Left ventricle myocardium inferior (tissue), 1 donor: ENCODE measurements at regions not wholly inside any gene's neighbourhood (a gene's known extent, or its start where the extent isn't known, plus 50 kb on each side); places are given as distances from the start of the nearest gene placed in this dataset.
A peak's percentile ranks its signal among the peaks of the same experiment; 100 is the strongest.

Experiments
- DNase-seq: peaks from one replicate; pipeline ENCODE4 v3.0.0-alpha.2; 2020
- H3K27ac ChIP-seq: fragments of 200-600 bp; replicated peaks from 2 replicates; pipeline ENCODE4 v1.8.0; 2021
- H3K27me3 ChIP-seq: fragments of 200-600 bp; 2 replicates; pipeline ENCODE4 v1.8.0; 2021; ENCODE audit warnings: low read depth
- H3K36me3 ChIP-seq: fragments of 200-600 bp; 2 replicates; pipeline ENCODE4 v1.8.0; 2021
- H3K4me1 ChIP-seq: fragments of 200-600 bp; 2 replicates; pipeline ENCODE4 v1.8.0; 2021
- H3K4me3 ChIP-seq: fragments of 200-600 bp; 2 replicates; pipeline ENCODE4 v1.8.0; 2021; ENCODE audit warnings: mild to moderate bottlenecking, moderate library complexity
- H3K9me3 ChIP-seq: fragments of 200-600 bp; replicated peaks from 2 replicates; pipeline ENCODE4 v1.8.0; 2021
- intact Hi-C: fragments of 100-400 bp; cut with micrococcal nuclease; formaldehyde crosslinking; loops from one replicate; pipeline ENCODE4 v1.11.0; 2022
- TF ChIP-seq, protein P1 (sequence below): fragments of 200-600 bp; IDR thresholded peaks from 2 replicates; pipeline ENCODE4 v1.8.0; 2021; ENCODE audit warnings: antibody characterized with exemption, mild to moderate bottlenecking, borderline replicate concordance
- donor health status: DM: no; HTN: yes; CAD: no; lungs with severe emphysema.

DNA sequence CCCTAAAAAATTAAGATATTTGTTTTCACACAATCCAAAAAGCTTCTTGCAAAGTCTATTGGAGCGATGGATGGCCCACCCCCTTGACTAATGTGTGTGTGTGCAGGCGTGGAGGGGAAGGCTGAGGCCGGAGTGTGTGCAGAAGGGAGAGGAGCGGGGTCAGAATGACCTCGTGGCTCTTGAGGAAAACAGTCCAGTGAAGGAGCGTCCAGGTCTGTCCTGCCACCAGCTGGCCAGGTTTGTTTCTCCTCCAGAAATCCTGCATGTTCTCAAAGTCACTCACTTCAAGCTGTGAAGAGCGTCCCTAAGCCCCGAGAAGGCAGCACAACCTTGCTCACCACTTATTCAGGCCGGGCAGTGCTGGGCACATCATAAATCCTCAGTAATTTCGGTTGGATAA, 69.5 kb upstream of the SSX2IP start:
- Histone ChIP-seq H3K4me3 (no peak overlapping the region), H3K27ac (no peak overlapping the region), H3K9me3 (no peaks in the 10 kb centered on the region), H3K36me3 (no peaks in the 10 kb centered on the region), H3K4me1 (peaks cover 18% of the 10 kb centered on the region), H3K27me3 (peaks cover 10% of the 10 kb centered on the region)
- TF ChIP-seq, protein P1, sequence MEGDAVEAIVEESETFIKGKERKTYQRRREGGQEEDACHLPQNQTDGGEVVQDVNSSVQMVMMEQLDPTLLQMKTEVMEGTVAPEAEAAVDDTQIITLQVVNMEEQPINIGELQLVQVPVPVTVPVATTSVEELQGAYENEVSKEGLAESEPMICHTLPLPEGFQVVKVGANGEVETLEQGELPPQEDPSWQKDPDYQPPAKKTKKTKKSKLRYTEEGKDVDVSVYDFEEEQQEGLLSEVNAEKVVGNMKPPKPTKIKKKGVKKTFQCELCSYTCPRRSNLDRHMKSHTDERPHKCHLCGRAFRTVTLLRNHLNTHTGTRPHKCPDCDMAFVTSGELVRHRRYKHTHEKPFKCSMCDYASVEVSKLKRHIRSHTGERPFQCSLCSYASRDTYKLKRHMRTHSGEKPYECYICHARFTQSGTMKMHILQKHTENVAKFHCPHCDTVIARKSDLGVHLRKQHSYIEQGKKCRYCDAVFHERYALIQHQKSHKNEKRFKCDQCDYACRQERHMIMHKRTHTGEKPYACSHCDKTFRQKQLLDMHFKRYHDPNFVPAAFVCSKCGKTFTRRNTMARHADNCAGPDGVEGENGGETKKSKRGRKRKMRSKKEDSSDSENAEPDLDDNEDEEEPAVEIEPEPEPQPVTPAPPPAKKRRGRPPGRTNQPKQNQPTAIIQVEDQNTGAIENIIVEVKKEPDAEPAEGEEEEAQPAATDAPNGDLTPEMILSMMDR = no peak
- intact Hi-C loops = loop anchor here (10.0 kb wide), 2 partner anchors 125 to 325 kb away; no protein-coding TSS in a partner anchor
- DNase-seq = no peak

DNA sequence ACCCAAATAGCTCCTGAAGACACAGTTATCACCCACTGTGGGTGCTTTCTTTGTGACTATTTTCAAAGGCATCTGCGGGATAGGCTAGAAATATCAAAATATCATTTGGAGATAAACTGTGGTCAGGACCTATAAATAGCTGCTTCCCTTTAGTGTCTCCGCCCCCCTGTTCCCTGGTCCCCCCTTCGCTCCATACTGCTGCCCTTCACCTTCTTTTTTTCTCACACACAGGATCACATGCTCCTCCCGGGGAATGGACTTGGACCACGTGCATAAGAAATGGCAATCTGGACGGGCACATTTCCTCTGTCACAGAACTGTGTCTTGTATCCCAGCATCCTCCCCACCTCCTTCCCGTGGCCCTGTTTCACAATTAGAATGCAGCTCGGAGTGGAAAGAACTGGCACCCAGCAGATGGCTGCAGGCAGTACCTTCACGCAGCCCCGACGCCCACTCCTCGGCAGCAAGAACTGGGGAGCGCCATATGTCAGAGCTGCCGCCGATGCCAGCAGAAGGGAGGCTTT, 68.8 kb upstream of the SSX2IP start:
- no peaks in the 10 kb centered on the region for H3K9me3 ChIP-seq
- H3K4me1 ChIP-seq = peaks cover 18% of the 10 kb centered on the region
- no peak for DNase-seq
- TF ChIP-seq, protein P1 = no peak
- H3K4me3 ChIP-seq = peak overlapping the region; percentile 51
- H3K27me3 ChIP-seq = peaks cover 12% of the 10 kb centered on the region
- intact Hi-C loops = loop anchor here (10.0 kb wide), 2 partner anchors 124 to 324 kb away; no protein-coding TSS in a partner anchor
- H3K36me3 ChIP-seq = no peaks in the 10 kb centered on the region
- H3K27ac ChIP-seq = peak overlapping the region; percentile 50

DNA sequence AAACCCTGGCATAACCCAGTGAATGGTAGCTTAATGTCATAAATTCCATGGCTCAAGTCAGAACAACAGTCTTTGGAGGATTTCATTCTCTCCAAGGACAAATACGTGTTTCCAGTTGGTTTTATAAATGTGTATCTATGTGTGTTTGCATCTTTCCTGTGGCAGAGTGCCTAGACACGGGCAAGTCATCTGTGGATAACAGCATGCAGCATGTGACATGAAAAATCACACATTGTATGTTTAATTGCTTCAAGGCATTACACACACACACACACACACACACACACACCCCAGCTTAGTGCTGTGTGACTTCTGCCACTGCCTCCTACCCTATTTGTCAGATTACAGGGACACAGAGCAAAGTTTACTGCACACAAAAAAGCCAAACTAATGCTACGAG, 68.2 kb upstream of the SSX2IP start:
- no peaks in the 10 kb centered on the region for H3K9me3 ChIP-seq
- DNase-seq = no peak
- TF ChIP-seq, protein P1 = no peak
- no peaks in the 10 kb centered on the region for H3K36me3 ChIP-seq
- H3K27me3 ChIP-seq = peaks cover 14% of the 10 kb centered on the region
- intact Hi-C loops = loop anchor here (10.0 kb wide), 2 partner anchors 124 to 324 kb away; no protein-coding TSS in a partner anchor
- H3K4me1 ChIP-seq = peaks cover 18% of the 10 kb centered on the region
- H3K27ac ChIP-seq = peak overlapping the region; percentile 50
- H3K4me3 ChIP-seq = peak overlapping the region; percentile 51

DNA sequence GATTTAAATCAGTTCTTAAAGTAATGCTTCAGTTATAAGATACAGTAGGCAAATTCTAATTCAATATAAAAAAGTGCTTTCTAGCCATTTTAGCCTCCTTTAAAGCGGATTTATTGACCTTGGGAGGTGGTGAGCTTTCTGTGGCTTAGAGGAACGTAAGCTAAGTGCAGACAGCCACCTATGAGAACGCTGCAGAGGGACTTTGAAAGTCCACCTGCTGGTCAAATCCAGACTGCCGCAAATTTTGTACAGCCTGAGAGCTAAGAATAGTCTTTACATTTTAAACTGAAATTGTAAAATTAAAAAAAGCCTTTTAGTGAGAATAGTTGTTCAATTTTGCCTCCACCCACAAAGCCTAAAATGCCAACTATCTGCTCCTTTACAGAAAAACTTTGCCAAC, 67.0 kb upstream of the SSX2IP start:
- intact Hi-C loops = loop anchor here (10.0 kb wide), 2 partner anchors 122 to 322 kb away; no protein-coding TSS in a partner anchor
- Histone ChIP-seq H3K27me3 (peaks cover 26% of the 10 kb centered on the region), H3K4me1 (peaks cover 18% of the 10 kb centered on the region), H3K27ac (no peak overlapping the region), H3K9me3 (no peaks in the 10 kb centered on the region), H3K4me3 (no peak overlapping the region), H3K36me3 (no peaks in the 10 kb centered on the region)
- TF ChIP-seq, protein P1 = peak; percentile 35
- no peak for DNase-seq

DNA sequence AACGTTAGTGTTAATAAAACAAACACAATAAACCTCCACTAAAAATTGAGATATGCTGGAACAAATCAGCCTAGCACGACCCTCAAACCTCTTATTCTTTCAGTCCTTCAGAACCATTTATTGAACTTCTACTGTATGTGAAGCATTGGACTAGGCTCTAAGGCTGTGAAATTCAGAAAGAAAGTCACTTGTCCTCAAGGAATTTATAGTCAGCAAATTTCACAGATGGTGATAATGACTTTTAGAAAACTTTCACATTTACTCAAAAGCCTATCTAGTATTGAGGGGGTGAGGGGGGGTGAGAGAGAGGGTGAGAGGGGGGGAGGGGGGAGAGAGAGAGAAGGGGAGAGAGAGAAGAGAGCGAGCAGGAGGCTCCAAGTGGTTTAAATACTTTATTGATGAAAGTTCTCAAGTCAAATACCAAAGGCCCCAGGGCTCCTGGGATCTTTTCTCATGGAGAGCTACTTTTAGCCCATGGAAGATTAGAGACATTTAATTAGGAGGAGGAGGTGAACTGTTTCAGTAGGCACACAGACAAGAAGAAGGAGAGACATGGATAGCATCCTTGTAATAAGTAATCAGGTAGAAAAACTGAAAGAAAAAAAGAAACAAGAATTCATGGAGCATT, 66.3 kb upstream of the SSX2IP start:
- no peaks in the 10 kb centered on the region for H3K9me3 ChIP-seq
- no peak overlapping the region for H3K4me3 ChIP-seq
- TF ChIP-seq, protein P1 = no peak
- H3K27me3 ChIP-seq = peaks cover 29% of the 10 kb centered on the region
- intact Hi-C loops = loop anchor here (10.0 kb wide), 2 partner anchors 122 to 322 kb away; no protein-coding TSS in a partner anchor
- no peak for DNase-seq
- H3K4me1 ChIP-seq = peaks cover 18% of the 10 kb centered on the region
- no peaks in the 10 kb centered on the region for H3K36me3 ChIP-seq
- no peak overlapping the region for H3K27ac ChIP-seq
